HG03108 (cell line): ENCODE measurements at regions not wholly inside any gene's neighbourhood (a gene's known extent, or its start where the extent isn't known, plus 50 kb on each side); places are given as distances from the start of the nearest gene placed in this dataset.

Experiments used
- ATAC-seq: cut with Tn5 transposase; IDR thresholded peaks from one replicate; pipeline ENCODE4 v1.9.1; 2021; ENCODE audit warnings: moderate library complexity; ENCODE audit not compliant: unreplicated experiment

DNA sequence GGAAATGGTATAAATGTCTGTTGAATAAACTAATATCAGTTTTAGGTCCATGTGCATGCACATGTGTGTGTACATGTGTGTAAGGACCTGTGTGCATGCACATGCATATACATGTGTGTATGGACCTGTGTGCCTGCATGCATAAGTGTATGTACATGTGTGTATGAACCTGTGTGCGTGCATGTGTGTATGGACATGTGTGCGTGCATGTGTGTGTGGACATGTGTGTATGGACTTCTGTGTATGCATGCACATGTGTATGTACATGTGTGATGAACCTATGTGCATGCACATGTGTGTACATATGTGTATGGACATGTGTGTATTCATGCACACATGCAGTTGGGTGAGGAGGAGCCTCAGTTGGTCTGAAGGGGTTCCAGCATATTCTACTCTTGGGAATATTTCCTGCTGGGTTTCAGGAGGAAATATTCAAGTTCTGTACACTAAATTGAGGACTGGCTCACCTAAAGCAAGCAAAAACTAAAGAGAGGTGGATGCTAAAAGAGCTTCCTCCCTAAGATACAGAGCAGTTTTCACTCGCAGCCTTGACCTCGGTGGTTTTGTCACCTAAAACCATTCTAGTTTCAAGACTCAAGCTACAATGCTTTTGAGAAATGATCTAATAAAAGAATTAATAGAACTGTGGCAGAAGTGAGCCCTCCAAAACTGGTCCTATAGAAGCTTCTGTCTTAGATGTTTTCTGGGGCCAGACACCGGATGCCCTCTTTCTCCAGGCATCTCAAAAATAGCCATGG is 742.8 kb downstream of the MAFB start:
- ATAC-seq, result no peak

DNA sequence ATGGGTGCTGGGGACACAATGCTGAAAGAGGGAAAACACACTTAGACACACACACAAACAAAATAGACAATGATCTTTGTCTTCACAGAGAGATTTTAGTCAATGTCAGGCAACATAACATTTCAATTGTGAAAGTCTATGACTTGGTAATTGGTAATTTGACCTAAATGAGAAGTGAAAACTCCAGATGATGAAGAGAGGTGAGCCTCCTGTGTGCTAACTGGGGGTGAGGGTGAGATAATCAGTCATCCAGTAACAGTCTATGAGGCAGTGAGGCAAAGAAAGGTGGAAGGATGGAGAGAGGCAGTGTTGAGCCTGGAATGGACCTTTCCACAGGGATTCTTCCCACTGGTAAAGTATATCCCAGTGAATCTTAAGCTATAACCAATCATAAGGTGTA is 744.2 kb downstream of the MAFB start:
- ATAC-seq, result no peak

DNA sequence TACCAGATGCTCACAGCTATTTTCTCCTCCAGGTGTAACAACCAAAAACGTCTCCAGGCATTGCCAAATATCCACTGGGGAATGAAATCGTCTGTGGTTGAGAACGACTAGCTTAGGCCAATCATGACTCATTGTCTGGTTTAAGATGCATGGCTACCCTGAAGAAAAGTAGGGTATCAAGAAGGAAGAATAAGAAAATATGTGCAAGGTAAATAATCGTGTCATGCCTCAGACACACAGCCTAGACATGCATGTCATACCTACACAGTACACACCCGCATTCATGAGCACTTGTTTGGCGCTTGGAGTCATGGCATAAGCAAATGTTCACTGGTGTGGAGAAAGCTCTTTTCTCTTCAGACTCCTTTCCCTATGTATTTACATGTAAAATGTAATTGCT is 745.7 kb downstream of the MAFB start:
- no peak for ATAC-seq

DNA sequence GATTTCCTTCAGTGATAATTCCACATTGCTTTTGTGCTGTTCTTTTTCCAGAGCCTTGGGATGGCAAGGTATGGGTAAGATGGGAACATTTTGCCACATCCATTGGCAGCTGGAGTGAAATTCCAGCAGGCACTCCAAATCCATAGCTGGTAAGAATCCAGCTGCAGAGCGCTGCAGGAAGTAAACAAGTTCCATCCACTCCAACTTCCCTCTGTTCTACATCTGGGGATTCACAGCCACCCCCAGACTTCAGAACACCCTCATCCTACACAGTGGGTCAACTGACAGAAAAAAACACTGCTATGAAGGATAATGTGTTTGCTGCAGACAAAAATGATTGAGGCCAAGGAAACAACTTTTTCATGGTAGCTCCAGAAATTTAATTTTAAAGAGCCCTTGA is 747.8 kb downstream of the MAFB start:
- ATAC-seq, result no peak

DNA sequence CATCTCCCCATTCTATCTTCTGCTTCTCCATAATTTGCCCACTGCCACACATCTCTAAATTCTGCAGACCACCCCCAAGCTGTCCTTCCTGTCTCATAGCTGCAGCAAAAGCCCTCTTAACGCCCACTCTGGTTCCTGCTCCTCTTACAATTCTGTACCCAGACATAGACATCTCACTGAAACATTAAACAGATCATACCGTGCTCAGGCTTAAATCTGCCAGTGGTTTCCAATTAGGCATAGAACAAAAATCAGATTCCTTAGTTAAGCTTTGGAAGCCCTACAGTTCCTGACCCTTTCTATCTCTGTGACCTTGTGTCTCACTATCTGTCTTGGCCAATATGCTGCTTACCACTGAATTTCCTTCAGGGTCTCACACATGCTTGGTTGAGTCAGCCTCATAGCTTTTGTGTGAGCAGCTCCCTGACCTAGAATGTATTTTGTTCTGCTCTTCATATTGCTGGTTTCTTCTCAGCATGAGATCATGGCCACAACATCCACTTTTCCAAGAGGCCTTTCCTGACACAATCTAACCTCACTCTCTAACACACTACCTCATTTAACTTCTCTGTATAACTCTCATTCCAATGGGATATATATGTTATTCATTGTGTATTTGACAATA is 749.7 kb downstream of the MAFB start:
- ATAC-seq, result no peak

DNA sequence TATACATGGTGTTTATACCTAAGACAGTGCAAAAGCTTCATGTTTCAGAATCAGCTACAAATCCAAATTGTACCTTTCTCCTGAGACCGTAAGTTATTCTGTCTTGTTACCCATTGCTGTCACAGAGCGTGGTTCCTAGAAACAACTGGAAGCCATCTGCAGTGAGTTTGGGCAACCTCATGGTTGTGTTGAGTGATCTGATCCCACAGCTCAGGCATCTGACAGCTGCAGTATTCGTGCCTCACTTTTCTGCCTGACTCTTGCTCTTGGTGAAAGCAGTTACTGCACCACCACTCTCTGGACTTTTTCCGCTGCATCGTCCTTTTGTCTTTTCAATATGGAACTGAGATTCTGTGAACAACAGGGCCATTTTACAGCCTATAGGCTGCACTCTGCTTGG is 752.6 kb downstream of the MAFB start:
- no peak for ATAC-seq

DNA sequence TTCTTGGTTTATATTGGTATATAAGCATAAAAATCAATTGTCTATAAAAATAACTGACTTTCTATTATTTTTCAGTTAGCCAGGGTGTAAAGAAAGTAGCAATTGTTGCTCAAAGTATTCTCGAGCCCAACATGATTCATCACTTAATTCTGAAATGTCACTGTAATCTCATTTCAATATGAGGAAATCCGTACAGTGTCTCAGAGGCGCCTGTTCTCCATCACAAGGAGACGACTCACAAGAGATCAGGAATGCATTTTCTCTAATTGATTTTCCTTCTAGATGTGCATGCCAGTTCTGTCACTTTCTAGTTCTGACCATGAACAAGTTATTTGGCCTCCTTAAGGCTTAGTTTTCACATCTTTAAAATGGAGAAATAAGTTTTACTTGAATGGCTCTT is 753.1 kb downstream of the MAFB start:
- no peak for ATAC-seq

DNA sequence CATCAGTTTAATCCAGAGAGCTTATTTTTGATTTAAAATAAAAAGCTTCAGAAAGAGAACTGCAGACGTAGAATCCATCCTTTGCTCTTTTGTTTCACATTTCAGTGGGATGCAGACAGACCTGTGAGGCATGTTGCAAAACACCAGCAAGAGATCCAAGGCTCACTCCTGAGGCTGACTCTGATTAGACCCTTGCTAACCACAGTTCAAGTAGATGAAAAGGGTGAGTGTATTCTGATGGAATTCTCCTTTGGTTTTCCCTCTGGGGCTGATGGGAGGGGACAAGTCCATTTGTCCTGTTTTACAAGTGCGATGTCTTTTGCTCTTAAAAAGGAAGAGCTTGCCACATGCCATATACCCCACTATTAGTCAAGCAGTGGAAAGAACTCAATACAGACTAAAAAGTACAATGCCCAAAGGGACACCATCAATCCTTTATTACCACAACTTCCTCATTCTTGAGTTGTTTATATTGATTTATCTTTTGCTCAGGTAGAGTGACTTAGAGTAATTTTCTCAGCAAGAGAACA is 772.7 kb downstream of the MAFB start:
- no peak for ATAC-seq

DNA sequence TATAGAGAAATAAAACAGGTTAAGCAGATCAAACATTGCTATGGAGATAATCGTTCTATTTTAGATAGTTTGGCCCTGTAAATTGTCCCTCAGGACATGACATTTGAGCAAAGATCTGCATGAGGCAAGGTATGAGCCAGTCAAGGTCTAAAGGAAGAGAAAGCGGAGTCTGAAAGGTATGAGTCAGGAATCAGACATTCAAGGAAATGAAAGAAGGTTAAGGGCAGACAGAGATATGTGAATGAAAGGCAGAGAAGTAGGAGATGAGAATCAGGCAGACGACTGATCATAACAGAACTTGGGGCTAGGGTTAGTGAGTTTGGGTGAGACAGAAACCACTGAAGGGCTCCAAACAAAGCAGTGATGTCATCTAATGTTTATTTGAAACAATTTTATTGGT is 775.8 kb downstream of the MAFB start:
- ATAC-seq, result no peak

DNA sequence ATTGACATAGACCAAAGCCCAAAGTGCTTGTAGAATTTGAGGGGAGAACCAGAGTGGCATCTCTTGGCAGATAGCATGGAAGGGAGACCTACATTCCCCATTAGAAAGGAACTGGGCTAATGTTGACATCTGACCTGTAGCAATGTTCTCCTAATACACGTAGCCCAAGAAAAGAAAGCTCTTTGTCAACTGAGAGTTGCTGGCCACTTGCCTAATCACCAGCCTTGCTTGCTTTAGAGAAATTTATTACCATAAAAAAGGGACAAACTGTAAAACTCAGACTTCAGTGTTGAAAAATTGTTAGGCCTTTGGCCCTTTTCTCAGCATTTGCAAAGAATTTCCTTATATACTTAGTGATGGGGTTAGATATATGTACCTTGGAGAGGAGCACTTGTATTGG is 777.5 kb downstream of the MAFB start:
- ATAC-seq, result no peak

DNA sequence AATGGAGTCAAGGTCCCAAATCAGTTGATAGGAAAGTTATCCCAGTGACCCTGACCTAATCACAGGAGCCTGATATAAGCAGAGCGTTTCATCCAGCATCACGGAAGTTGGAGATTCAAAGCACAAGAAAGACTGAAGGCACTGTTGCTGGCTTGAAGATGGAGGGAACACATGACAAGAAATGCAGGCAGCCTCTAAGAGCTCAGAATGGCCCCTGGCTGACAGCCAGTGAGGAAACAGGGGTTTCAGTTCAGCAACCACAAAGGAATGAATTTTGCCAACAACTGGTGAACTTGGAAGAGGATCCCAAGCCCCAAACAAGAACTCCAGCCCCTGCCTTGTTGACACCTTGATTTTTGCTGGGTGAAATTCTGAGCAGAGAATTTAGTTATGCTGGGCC is 778.5 kb downstream of the MAFB start:
- ATAC-seq, result no peak

DNA sequence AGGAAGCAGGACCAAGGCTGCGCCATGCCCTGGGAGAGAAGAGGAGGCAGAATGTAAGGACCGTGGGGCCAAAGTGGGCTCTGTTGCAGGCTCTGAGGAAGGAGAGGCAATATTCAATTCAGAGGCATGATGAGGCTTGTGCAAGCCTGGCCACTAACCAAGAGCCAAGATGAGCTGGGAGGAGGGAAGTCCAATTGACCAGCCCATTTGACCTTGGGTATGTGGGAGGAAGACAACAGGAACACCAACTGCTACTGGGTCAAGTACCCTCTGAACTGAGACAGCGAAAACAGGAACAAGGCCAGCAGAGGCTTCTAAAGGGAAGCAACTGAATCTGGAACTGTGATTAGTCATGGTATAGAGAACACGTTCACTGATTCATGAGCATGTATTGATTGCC is 779.6 kb downstream of the MAFB start:
- ATAC-seq, result no peak

DNA sequence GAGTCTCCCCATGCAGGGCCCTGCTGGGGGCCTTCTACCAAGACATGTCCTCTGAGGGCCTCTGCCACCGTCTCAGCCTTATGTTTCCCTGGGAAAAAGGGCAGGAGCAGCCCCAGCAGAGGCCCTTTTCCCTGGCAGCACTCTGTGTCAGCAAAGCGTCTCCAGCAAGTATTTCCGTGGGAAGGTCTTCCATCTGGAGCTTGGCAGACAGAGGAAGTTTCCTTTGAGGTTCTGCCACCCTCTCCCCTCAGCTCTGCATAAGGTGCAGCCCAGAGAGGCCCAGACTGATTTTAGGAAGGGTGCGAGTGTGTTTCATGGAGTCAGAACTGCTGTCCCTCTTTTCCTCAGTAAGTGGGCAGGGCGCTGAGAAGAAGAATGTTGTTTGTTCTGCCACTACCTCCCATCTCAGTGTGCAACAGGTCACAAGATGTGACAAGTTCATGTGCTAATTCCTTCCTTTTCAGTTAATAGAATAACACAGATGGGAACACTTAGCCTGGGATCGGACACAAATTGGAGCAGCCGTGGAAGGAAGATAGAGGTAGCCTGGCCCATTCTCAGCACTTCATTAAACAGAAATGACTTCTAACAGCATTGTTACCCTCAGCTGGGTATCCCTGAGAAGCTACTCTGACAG is 784.4 kb downstream of the MAFB start:
- ATAC-seq, result no peak

DNA sequence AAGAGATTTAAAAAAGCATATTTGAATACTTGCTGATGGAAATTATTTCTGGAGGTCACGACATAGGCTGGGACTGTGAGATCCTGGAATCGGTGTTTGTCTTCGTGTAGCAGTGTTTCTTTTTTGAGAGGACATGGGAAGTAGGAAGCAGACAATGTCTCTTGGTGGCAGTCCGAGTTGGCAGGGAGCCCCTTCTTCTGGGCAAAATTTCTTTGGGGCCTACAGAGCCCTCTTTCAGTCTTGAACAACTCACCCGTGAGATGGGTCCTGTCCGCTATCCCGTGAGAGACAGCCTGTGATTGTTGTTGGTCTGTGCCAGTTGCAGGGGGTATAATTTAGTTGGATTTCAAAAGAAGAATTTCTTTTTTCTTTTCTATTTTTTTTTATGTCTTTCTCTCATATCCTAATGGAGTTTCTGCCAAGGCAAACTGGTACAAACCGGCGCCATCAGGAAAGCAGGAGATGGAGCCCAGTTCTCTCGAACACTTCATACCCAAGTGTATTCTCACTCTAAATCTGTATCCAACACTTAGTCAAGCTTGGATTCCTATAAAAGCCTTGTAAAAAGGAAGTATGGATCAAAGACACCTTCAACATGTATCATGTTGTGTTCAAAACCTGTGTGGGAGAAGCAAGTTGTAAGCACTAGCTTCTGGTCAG is 785.1 kb downstream of the MAFB start:
- no peak for ATAC-seq

DNA sequence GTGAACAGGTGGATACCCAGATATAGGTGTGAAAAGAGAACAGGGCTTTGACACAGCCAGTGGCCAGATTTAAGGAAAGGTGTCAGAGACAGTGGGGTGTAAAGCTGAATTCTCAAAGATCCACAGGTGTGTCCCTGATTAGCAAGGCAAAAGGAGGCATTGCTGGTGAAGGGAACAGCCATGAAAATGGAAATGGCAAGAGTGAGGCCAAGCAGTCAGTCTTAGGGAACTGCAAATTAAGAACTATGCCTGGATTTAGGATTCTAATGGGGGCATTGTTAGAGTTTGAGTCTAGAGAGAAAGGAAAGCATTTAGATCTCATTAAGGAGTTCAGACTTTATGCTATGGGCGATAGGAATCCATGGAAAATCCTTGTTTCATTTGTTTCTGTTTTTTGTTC is 789.2 kb downstream of the MAFB start:
- ATAC-seq, result no peak

DNA sequence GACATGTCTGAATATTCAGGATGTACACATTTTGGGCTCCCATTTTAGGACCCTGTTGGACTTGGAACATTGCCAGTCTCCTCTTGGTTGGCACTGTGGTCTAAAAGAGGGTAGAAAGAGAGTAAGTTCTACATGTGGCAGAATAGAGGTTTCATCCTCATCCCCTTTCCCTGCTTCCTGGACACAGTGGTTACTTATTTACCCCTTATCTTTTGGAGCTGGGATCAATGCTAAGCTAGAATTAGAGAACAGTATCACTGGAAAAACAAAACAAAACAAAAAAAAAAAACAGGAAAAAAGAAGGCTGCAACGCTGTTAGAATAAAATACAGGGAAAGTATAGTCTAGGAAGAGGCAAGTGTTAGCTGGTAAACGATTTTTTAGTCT is 790.6 kb downstream of the MAFB start:
- no peak for ATAC-seq

DNA sequence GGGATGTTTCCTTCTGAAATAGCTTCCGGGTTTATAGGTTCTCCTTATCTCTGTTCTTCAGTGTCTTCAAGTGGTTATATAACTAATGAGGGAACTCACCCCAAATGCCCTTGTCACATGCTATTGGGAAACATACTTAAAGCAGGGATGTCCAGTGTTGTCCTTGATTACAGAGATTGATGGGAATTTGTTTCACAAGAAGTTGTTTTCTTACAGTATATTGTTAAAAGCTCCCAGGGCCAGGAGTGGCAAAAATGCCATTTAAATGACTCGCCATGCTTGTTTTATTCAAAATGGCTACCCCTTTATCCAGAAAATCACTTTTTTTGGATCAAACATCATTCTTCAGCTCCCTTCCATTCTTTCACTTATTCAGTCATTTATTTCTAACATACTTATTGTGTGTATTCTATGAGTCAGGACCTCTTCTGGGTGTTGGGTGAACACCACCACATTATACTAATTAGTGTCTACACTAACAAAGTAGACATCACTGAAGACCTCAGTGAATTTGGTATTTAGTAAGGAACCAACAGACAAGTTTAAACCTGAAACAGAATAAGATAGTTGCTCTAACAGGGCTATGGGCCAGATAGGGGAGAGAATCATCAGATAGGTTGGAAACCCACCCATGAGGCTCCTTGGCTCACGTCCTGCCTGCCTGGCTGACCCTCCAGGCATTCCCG is 791.1 kb downstream of the MAFB start:
- no peak for ATAC-seq

DNA sequence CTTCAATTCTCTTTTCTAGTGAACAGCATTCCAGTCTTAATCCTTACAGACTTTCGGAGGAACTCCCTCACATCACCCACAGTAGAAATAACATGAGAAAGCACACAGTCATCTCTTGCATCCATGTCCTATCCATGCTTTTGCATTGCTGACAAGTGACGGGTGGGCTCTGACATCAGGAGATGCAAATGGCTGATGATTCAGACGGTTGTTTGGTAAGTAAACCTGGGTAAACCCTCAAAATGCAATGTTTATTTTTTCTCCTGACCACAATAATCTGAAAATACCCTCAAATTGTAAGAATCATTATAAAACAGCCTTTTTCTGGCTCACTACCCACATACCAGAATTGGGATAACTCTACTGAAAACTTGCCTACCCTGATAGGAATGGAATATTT is 792.0 kb downstream of the MAFB start:
- no peak for ATAC-seq

DNA sequence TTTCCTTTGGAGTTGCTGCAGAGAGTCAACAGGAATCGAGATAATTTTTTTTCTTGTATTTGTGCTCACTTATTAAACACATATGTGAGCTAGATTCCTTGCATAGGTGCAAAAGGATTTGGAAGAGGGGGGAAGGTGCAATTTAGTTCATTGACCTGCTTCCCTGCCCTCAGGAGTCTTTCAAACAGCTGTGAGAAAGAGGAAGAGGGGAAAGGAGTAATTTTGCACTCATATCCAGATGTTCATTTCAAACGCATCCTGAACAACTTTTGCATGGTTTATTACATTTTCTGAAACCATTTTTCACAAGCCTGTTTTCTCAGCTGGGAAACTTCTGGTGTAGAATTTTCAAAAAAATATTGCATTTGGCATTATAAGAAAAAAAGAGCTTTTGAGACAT is 795.0 kb downstream of the MAFB start:
- ATAC-seq, result no peak

DNA sequence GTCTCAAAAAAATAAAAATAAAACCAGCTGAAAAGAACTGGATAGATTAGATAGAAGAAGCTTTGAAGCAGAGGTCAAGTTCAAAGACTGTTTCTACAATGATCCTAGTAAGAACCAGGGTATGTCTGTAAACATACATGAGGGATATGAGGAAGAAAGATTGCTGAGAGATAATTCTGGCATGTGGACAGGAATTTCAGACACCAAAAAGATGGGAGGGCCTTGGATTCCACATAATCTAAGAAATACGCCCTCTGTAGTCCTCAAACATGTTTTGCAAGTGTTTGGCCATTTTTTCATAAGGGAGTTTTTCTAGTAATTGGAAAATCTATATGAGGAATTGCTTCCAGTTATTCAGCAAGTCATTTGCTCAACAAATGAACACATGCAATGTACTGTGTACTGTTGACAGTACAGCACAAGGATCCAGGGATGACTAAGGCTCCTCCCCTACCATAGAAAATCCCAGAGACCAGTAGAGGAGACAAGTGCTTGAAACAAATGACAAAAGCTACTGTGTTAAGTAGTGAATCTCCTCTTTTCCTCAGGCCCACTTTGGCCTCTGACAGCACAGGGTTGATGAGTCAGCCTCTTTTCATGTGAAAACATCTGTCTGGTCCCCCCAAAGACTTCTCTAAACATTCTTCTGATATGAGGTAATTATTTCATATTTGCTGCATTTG is 795.9 kb downstream of the MAFB start:
- no peak for ATAC-seq

DNA sequence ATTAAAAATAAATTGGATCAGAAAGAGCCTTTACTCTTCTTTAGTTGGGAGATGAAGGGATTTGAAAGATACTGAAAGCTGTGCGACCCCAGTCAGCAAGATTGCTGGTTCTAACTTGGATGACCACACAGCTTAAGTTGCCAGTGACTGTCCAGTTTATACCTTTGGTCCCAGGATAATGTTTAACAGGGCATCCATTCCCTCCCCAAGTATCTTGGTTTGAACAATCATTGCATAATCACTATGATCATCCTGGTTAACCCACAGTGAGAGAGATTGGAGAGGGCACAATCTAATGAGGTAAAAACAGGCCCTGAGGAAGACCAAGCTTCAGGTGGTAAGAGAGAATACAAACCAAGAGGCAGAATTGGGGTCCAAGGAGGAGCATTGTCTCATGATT is 798.3 kb downstream of the MAFB start:
- no peak for ATAC-seq
